SU-DHL-6 (cell line): ENCODE measurements at regions not wholly inside any gene's neighbourhood (a gene's known extent, or its start where the extent isn't known, plus 50 kb on each side); places are given as distances from the start of the nearest gene placed in this dataset.
"Not testable (repeated sequence)": the region's sequence is repeated elsewhere in the genome, so short reads cannot be mapped to it uniquely, and the experiment has no call there.

Source experiments
- H2AFZ ChIP-seq: fragments of 200-600 bp; sonication (generic); 2 replicates; pipeline ENCODE4 v1.6.1; 2014; ENCODE audit warnings: low read depth, mild to moderate bottlenecking, moderate library complexity, mixed read lengths, antibody characterized with exemption, low read length; ENCODE audit not compliant: severe bottlenecking
- H3F3A ChIP-seq: fragments of 200-600 bp; shearing (Covaris generic); 2 replicates; pipeline ENCODE4 v1.6.0; 2016; ENCODE audit warnings: antibody characterized with exemption, mild to moderate bottlenecking; ENCODE audit not compliant: insufficient read depth
- H3K27ac ChIP-seq: fragments of 200-600 bp; sonication (generic); 2 replicates; pipeline ENCODE4 v1.5.1; 2016; ENCODE audit warnings: low read depth, mild to moderate bottlenecking, low read length, moderate library complexity, mixed read lengths
- H3K27me3 ChIP-seq: fragments of 200-600 bp; sonication (generic), shearing (Covaris generic); 2 replicates; pipeline ENCODE4 v1.6.0; 2014; ENCODE audit warnings: mild to moderate bottlenecking, low read length
- H3K36me3 ChIP-seq: fragments of 200-600 bp; sonication (generic); 2 replicates; pipeline ENCODE4 v1.6.1; 2014; ENCODE audit warnings: mild to moderate bottlenecking, low read length, mixed read lengths
- H3K4me2 ChIP-seq: fragments of 300-600, 200-600 bp; shearing (Covaris generic), sonication (generic); 2 replicates; pipeline ENCODE4 v1.6.0; 2014; ENCODE audit warnings: low read length, low read depth, mild to moderate bottlenecking; ENCODE audit not compliant: poor library complexity, severe bottlenecking
- H3K4me3 ChIP-seq: fragments of 200-600 bp; sonication (generic); 2 replicates; pipeline ENCODE4 v1.5.1; 2014; ENCODE audit warnings: antibody characterized with exemption, low read length, mild to moderate bottlenecking, mixed read lengths; ENCODE audit not compliant: insufficient read depth, poor library complexity, severe bottlenecking
- H3K79me2 ChIP-seq: fragments of 200-600 bp; sonication (generic); 2 replicates; pipeline ENCODE4 v1.6.1; 2014; ENCODE audit warnings: mild to moderate bottlenecking, low read length, moderate library complexity; ENCODE audit not compliant: insufficient read depth
- H3K9ac ChIP-seq: fragments of 200-600 bp; sonication (generic); 2 replicates; pipeline ENCODE4 v1.7.0; 2014; ENCODE audit warnings: mild to moderate bottlenecking, low read length
- H3K9me2 ChIP-seq: fragments of 200-600 bp; sonication (generic); replicated peaks from 2 replicates; pipeline ENCODE4 v1.6.1; 2014; ENCODE audit warnings: low read length; ENCODE audit not compliant: insufficient read depth
- H3K9me3 ChIP-seq: fragments of 200-600 bp; sonication (generic); 2 replicates; pipeline ENCODE4 v1.6.1; 2014; ENCODE audit warnings: low read length, mixed read lengths; ENCODE audit not compliant: insufficient read depth
- H4K20me1 ChIP-seq: fragments of 200-600 bp; sonication (generic); 2 replicates; pipeline ENCODE4 v1.6.1; 2014; ENCODE audit warnings: low read depth, mild to moderate bottlenecking, antibody characterized with exemption, low read length, moderate library complexity, mixed read lengths
- CTCF ChIP-seq: fragments of 200-600 bp; sonication (generic); IDR thresholded peaks from one replicate; pipeline ENCODE4 v1.5.1; 2017; ENCODE audit warnings: antibody characterized with exemption, mild to moderate bottlenecking, low read length, moderate library complexity; ENCODE audit not compliant: insufficient read depth, poor library complexity, severe bottlenecking
- EZH2phosphoT487 ChIP-seq: fragments of 200-600 bp; sonication (generic), shearing (Covaris generic); conservative IDR thresholded peaks from 2 replicates; pipeline ENCODE4 v1.6.1; 2018; ENCODE audit warnings: mild to moderate bottlenecking, antibody characterized with exemption, low read length, moderate library complexity, mixed read lengths

DNA sequence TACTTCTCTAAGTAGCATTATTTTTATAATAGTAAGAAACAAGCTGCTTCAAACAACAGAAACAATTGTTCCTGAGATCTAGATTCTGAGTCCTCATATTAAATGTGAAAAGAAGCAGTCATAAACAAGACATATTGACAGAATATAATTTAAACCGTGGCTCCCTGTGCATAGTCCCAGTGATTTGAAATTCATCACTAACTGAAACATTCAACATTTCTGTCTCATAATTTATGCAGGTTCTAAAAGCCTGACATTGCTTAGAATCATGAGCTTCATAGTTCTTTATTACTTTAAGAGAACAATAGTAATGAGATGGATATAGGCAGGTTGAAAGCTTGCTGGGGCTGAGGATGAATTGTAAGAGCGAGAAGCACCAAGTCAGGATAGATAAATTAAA is 375.5 kb upstream of the MAGEB18 start:
- H3K9me2 ChIP-seq, result no peaks in the 10 kb centered on the region
- no peak overlapping the region for H2AFZ ChIP-seq
- no peaks in the 10 kb centered on the region for H3K36me3 ChIP-seq
- H3K4me2 ChIP-seq, result no peak overlapping the region
- H3K79me2 ChIP-seq, result no peaks in the 10 kb centered on the region
- TF ChIP-seq CTCF, result no peak
- TF ChIP-seq EZH2phosphoT487, result no peak
- no peak overlapping the region for H3K9ac ChIP-seq
- H4K20me1 ChIP-seq, result no peaks in the 10 kb centered on the region
- no peaks in the 10 kb centered on the region for H3F3A ChIP-seq
- H3K27me3 ChIP-seq, result no peaks in the 10 kb centered on the region
- H3K4me3 ChIP-seq, result no peak overlapping the region
- H3K9me3 ChIP-seq, result no peaks in the 10 kb centered on the region
- no peak overlapping the region for H3K27ac ChIP-seq

GRCh38 chrX:25771853-25772252 is 366.3 kb upstream of the MAGEB18 start:
- H3F3A ChIP-seq, H3K4me3 ChIP-seq, H3K9me3 ChIP-seq, H3K27me3 ChIP-seq, H2AFZ ChIP-seq, H3K79me2 ChIP-seq, H3K36me3 ChIP-seq, H3K27ac ChIP-seq, H3K4me2 ChIP-seq, H4K20me1 ChIP-seq, H3K9ac ChIP-seq, H3K9me2 ChIP-seq: not testable (repeated sequence)

DNA sequence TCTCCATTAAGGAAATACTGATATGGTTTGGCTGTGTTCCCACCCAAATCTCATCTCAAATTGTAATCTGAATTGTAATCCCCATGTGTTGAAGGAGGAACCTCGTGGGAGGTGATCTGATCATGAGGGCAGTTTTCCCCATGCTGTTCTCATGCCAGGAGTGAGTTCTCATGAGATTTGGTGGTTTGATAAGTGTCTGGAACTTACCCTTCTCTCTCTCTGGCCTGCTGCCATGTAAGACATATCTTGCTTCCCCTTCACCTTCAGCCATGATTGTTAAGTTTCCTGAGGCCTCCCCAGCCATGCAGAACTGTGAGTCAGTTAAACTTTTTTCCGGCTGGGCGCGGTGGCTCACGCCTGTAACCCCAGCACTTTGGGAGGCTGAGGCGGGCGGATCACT is 340.3 kb upstream of the MAGEB18 start:
- not testable (repeated sequence) for H4K20me1 ChIP-seq, H3K27me3 ChIP-seq, H3K4me2 ChIP-seq, H3F3A ChIP-seq, H3K9me3 ChIP-seq, H3K36me3 ChIP-seq, H3K9me2 ChIP-seq, H3K79me2 ChIP-seq, H3K9ac ChIP-seq, H3K4me3 ChIP-seq, H2AFZ ChIP-seq, H3K27ac ChIP-seq

- no peaks in the 10 kb centered on the region for H3K9me3 ChIP-seq
Measured at GRCh38 chrX:25805744-25806143, 332.4 kb upstream of the MAGEB18 start.

More at GRCh38 chrX:25805744-25806143, 332.4 kb upstream of the MAGEB18 start:
- Histone ChIP-seq H3K36me3 (no peaks in the 10 kb centered on the region), H3K9ac (no peak overlapping the region), H3K9me2 (no peaks in the 10 kb centered on the region), H3F3A (no peaks in the 10 kb centered on the region), H2AFZ (no peak overlapping the region), H3K79me2 (no peaks in the 10 kb centered on the region), H3K4me3 (no peak overlapping the region), H3K4me2 (no peak overlapping the region), H3K27ac (no peak overlapping the region), H3K27me3 (no peaks in the 10 kb centered on the region), H4K20me1 (no peaks in the 10 kb centered on the region)
- no peak for TF ChIP-seq EZH2phosphoT487
- TF ChIP-seq CTCF, result no peak
